ENCODE measurements at regions not wholly inside any gene's neighbourhood (a gene's known extent, or its start where the extent isn't known, plus 50 kb on each side); places are given as distances from the start of the nearest gene placed in this dataset.
"Not testable (repeated sequence)": the region's sequence is repeated elsewhere in the genome, so short reads cannot be mapped to it uniquely, and the experiment has no call there.

DNA sequence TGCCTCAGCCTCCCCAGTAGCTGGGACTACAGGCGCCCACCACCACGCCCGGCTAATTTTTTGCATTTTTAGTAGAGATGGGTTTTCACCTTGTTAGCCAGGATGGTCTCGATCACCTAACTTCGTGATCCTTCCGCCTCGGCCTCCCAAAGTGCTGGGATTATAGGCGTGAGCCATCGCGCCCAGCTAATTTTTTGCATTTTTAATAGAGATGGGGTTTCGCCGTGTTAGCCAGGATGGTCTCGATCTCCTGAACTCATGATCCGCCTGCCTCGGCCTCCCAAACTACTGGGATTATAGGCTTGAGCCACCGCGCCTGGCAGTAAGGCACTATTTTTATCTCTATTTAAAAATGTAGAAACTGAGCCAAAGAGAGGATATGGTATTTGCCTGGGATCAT lies 1660.2 kb downstream of the SPATA31A7 start:
- POLR2A ChIA-PET (ENCODE audit: unreplicated experiment); CTCF ChIA-PET; H3K9ac ChIP-seq (ENCODE audit: low read depth, low read length); H3K56ac ChIP-seq (ENCODE audit: extremely low read depth, insufficient read depth, low read length); H4K20me1 ChIP-seq (ENCODE audit: insufficient read depth, low read length); H3K9me3 ChIP-seq (ENCODE audit: control insufficient read depth, insufficient read depth, low read length); H2BK20ac ChIP-seq (ENCODE audit: low read depth, low read length); H2BK15ac ChIP-seq (ENCODE audit: low read depth, low read length); H3K23ac ChIP-seq (ENCODE audit: low read depth, low read length); H3K14ac ChIP-seq (replicated peaks; ENCODE audit: low read depth, low read length); H4K91ac ChIP-seq (ENCODE audit: insufficient read depth, low read depth, low read length); intact Hi-C loops (cut with micrococcal nuclease); H3K27me3 ChIP-seq (ENCODE audit: control insufficient read depth, insufficient read depth, low read length); H2BK120ac ChIP-seq (ENCODE audit: low read depth, low read length); H2AK5ac ChIP-seq (ENCODE audit: low read depth, low read length); H3K4me3 ChIP-seq (ENCODE audit: insufficient read depth, low read depth, low read length); H4K5ac ChIP-seq (ENCODE audit: low read depth, low read length); DNase-seq; H2AK9ac ChIP-seq (replicated peaks; ENCODE audit: low read depth, low read length, poor library complexity); H3K4ac ChIP-seq (ENCODE audit: low read depth, low read length); H3K4me2 ChIP-seq (ENCODE audit: low read depth, low read length); BruUV-seq (replicated peaks); H2AFZ ChIP-seq (replicated peaks; ENCODE audit: low read length, poor library complexity); H2BK5ac ChIP-seq (ENCODE audit: low read depth, low read length, poor library complexity, severe bottlenecking); H3K27ac ChIP-seq (ENCODE audit: insufficient read depth, low read length); H3K79me1 ChIP-seq (ENCODE audit: low read depth in 1 of 2, low read length in 2 of 2); H3K4me1 ChIP-seq (ENCODE audit: control insufficient read depth, insufficient read depth, low read length); ATAC-seq (ENCODE audit: low read depth); H4K8ac ChIP-seq (ENCODE audit: low read depth in 2 of 2, low read length in 2 of 2); H3K36me3 ChIP-seq (ENCODE audit: control insufficient read depth, insufficient read depth, low read length); in situ Hi-C loops (cut with MboI; ENCODE audit: low sequenced_read_pairs); H3K18ac ChIP-seq (ENCODE audit: low read depth, low read length); dilution Hi-C loops (cut with HindIII; ENCODE audit: low sequenced_read_pairs, unreplicated experiment); H3K9me1 ChIP-seq (ENCODE audit: insufficient read depth, low read length): not testable (repeated sequence)
- WGBS, 2 experiments (ENCODE audit: extremely low coverage in 2 of 2, insufficient read length in 1 of 2), result 88% methylated on average over 5 of the region's 17 CpGs; no CpG with 5 or more reads in 1 of the 2 experiments

DNA sequence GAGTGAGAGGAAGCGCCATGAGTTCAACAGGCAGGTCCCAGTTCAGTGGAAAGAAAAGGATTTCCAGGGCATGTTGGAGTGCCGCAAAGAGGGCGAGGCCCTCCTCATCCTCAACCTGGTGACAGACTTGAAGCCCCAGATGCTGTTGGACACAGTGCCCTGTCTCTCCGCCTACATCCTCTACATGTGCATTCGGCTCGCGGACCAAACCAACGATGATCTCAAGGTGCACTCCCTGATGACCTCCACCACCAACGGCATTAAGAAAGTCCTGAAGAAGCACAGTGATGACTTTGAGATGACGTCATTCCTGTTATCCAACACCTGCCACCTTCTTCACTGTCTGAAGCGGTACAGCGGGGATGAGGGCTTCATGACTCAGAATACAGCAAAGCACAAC lies 1667.4 kb downstream of the SPATA31A7 start:
- intact Hi-C loops (cut with micrococcal nuclease); H4K20me1 ChIP-seq (ENCODE audit: insufficient read depth, low read length); H3K9me1 ChIP-seq (ENCODE audit: insufficient read depth, low read length): not testable (repeated sequence)

More for the DNA sequence above, 1667.4 kb downstream of the SPATA31A7 start:
- H3K27ac ChIP-seq (ENCODE audit: insufficient read depth, low read length); H4K91ac ChIP-seq (ENCODE audit: insufficient read depth, low read depth, low read length); H3K4me1 ChIP-seq (ENCODE audit: control insufficient read depth, insufficient read depth, low read length); H3K4ac ChIP-seq (ENCODE audit: low read depth, low read length); H3K14ac ChIP-seq (replicated peaks; ENCODE audit: low read depth, low read length); H3K9ac ChIP-seq (ENCODE audit: low read depth, low read length); H2AK9ac ChIP-seq (replicated peaks; ENCODE audit: low read depth, low read length, poor library complexity); H3K36me3 ChIP-seq (ENCODE audit: control insufficient read depth, insufficient read depth, low read length); H2AFZ ChIP-seq (replicated peaks; ENCODE audit: low read length, poor library complexity); CTCF ChIA-PET; POLR2A ChIA-PET (ENCODE audit: unreplicated experiment); H2BK15ac ChIP-seq (ENCODE audit: low read depth, low read length); ATAC-seq (ENCODE audit: low read depth); H3K18ac ChIP-seq (ENCODE audit: low read depth, low read length); H3K9me3 ChIP-seq (ENCODE audit: control insufficient read depth, insufficient read depth, low read length); DNase-seq; H2BK120ac ChIP-seq (ENCODE audit: low read depth, low read length); H4K5ac ChIP-seq (ENCODE audit: low read depth, low read length); H3K27me3 ChIP-seq (ENCODE audit: control insufficient read depth, insufficient read depth, low read length); in situ Hi-C loops (cut with MboI; ENCODE audit: low sequenced_read_pairs); H3K4me3 ChIP-seq (ENCODE audit: insufficient read depth, low read depth, low read length); BruUV-seq (replicated peaks); H3K79me1 ChIP-seq (ENCODE audit: low read depth in 1 of 2, low read length in 2 of 2); H2BK20ac ChIP-seq (ENCODE audit: low read depth, low read length); H3K56ac ChIP-seq (ENCODE audit: extremely low read depth, insufficient read depth, low read length); dilution Hi-C loops (cut with HindIII; ENCODE audit: low sequenced_read_pairs, unreplicated experiment); H2AK5ac ChIP-seq (ENCODE audit: low read depth, low read length); H2BK5ac ChIP-seq (ENCODE audit: low read depth, low read length, poor library complexity, severe bottlenecking); H4K8ac ChIP-seq (ENCODE audit: low read depth in 2 of 2, low read length in 2 of 2); H3K4me2 ChIP-seq (ENCODE audit: low read depth, low read length); H3K23ac ChIP-seq (ENCODE audit: low read depth, low read length): not testable (repeated sequence)
- WGBS, 2 experiments (ENCODE audit: extremely low coverage in 2 of 2, insufficient read length in 1 of 2), result no CpG with 5 or more reads among the region's 12 CpGs

Data from IMR-90 (cell line).